K562 (cell line): ENCODE measurements at regions not wholly inside any gene's neighbourhood (a gene's known extent, or its start where the extent isn't known, plus 50 kb on each side); places are given as distances from the start of the nearest gene placed in this dataset.

Experiments
- ATAC-seq: fragments of 200-7000 bp; cut with Tn5 transposase; 3 replicates; pipeline ENCODE4 v1.9.1; 2020; ENCODE audit warnings: moderate library complexity
- BruUV-seq: library from RNA; stranded (reverse); fragments of 400-500 nt; replicated peaks from 2 replicates; lab custom pipeline; 2021; lab: Mats Ljungman, UMichigan
- CTCF ChIA-PET: fragments of 300-600 bp; formaldehyde crosslinking; extraction: SDS; loops from one replicate; lab custom pipeline; 2021; ENCODE audit warnings: low intra/inter-chr PET ratio; lab: Yijun Ruan, JAX
- POLR2A ChIA-PET: fragments of 300-600, 350-650 bp; sonication (Branson Sonifier 250); formaldehyde crosslinking; extraction: SDS; loops from one replicate; lab custom pipeline; 2021; ENCODE audit warnings: antibody characterized with exemption, inconsistent platforms; lab: Yijun Ruan, JAX
- DNase-seq, 4 experiments: peaks; one replicate each; pipeline versions ENCODE4 v3.0.0 to v3.0.0-alpha.2; 2011 to 2018; ENCODE audit warnings: low spot score in 3 of 4, mixed read lengths in 3 of 4; ENCODE audit errors: extremely low read depth in 1 of 4
- FAIRE-seq: peaks from 2 replicates; lab custom pipeline; 2011; peaks lifted over from hg19 to GRCh38; lab: Jason Lieb, UNC
- H2AFZ ChIP-seq: 2 replicates; pipeline ENCODE4 v1.6.0; 2011; ENCODE audit warnings: low read depth, low read length, control low read depth, inconsistent platforms
- H3K27ac ChIP-seq: fragments of 200-600 bp; 3 replicates; pipeline ENCODE4 v1.8.0; 2011; ENCODE audit warnings: low read depth, mild to moderate bottlenecking, control low read depth, inconsistent platforms, low read length, moderate library complexity, mixed read lengths; ENCODE audit errors: extremely low read depth
- H3K27me3 ChIP-seq, 2 experiments: fragments of 300-600 bp in 1 of 2; 2 replicates in 1 of 2; 3 replicates in 1 of 2; pipeline versions ENCODE4 v1.6.0 to v1.8.0; 2011; ENCODE audit warnings: inconsistent platforms in 2 of 2, low read length in 2 of 2, mild to moderate bottlenecking in 1 of 2, mixed read lengths in 1 of 2, moderate library complexity in 1 of 2; ENCODE audit not compliant: control insufficient read depth in 2 of 2, insufficient read depth in 2 of 2
- H3K36me3 ChIP-seq: fragments of 300-600 bp; 3 replicates; pipeline ENCODE4 v1.8.0; 2011; ENCODE audit warnings: mild to moderate bottlenecking, low read length, inconsistent platforms; ENCODE audit not compliant: control insufficient read depth, insufficient read depth
- H3K4me1 ChIP-seq, 2 experiments: fragments of 200-600 bp in 1 of 2; replicated peaks in 1 of 2; 2 replicates in 1 of 2; 3 replicates in 1 of 2; pipeline versions ENCODE4 v1.5.1 to v1.8.0; 2011; ENCODE audit warnings: inconsistent platforms in 2 of 2, low read length in 2 of 2, mild to moderate bottlenecking in 1 of 2, mixed read lengths in 1 of 2, moderate library complexity in 1 of 2; ENCODE audit not compliant: control insufficient read depth in 2 of 2, insufficient read depth in 2 of 2
- H3K4me2 ChIP-seq: 2 replicates; pipeline ENCODE4 v1.6.1; 2011; ENCODE audit warnings: low read length, control low read depth, inconsistent platforms, mixed read lengths; ENCODE audit not compliant: insufficient read depth
- H3K4me3 ChIP-seq: fragments of 200-600 bp; sonication (generic), shearing (Covaris generic); 2 replicates; pipeline ENCODE4 v1.5.1; 2016; ENCODE audit warnings: control low read depth, inconsistent platforms
- H3K79me2 ChIP-seq: fragments of 200-600 bp; 3 replicates; pipeline ENCODE4 v1.8.0; 2011; ENCODE audit warnings: low read length, inconsistent platforms; ENCODE audit not compliant: control insufficient read depth, insufficient read depth
- H3K9ac ChIP-seq, 2 experiments: 2 replicates each; pipeline versions ENCODE4 v1.6.0 to v1.6.1; 2011; ENCODE audit warnings: low read depth in 2 of 2, low read length in 2 of 2, control low read depth in 1 of 2, inconsistent platforms in 1 of 2, mild to moderate bottlenecking in 1 of 2, mixed read lengths in 1 of 2; ENCODE audit not compliant: insufficient read depth in 1 of 2
- H3K9me1 ChIP-seq: one replicate; pipeline ENCODE4 v1.6.0; 2011; ENCODE audit warnings: inconsistent platforms, mild to moderate bottlenecking, low read length, moderate library complexity; ENCODE audit not compliant: control insufficient read depth, insufficient read depth
- H3K9me3 ChIP-seq: replicated peaks from 2 replicates; pipeline ENCODE4 v1.5.1; 2011; ENCODE audit warnings: low read depth, low read length, inconsistent platforms; ENCODE audit not compliant: control insufficient read depth, insufficient read depth
- H4K20me1 ChIP-seq: replicated peaks from 2 replicates; pipeline ENCODE4 v1.6.1; 2011; ENCODE audit warnings: low read length, inconsistent platforms, mixed read lengths; ENCODE audit not compliant: control insufficient read depth, insufficient read depth
- BACH1 ChIP-seq: fragments of 200-800 bp; sonication (Bioruptor generic); IDR thresholded peaks from 2 replicates; pipeline ENCODE4 v1.6.1; 2016; ENCODE audit warnings: missing genetic modification characterization, missing compliant biosample characterization
- CAMTA2 ChIP-seq: fragments of 250-450 bp; sonication (Bioruptor Pico); conservative IDR thresholded peaks from 2 replicates; pipeline ENCODE4 v1.5.1; 2022
- CBFA2T2 ChIP-seq: fragments of 450-650 bp; conservative IDR thresholded peaks from 2 replicates; pipeline ENCODE4 v1.6.1; 2017; ENCODE audit warnings: mild to moderate bottlenecking
- MTA1 ChIP-seq: fragments of 450-650 bp; IDR thresholded peaks from 2 replicates; pipeline ENCODE4 v1.6.1; 2017; ENCODE audit warnings: borderline replicate concordance
- NUFIP1 ChIP-seq: fragments of 450-650 bp; IDR thresholded peaks from 2 replicates; pipeline ENCODE4 v1.6.1; 2018; ENCODE audit not compliant: partially characterized antibody
- RUNX1 ChIP-seq: sonication (generic); IDR thresholded peaks from 2 replicates; pipeline ENCODE4 v1.6.1; 2016; ENCODE audit warnings: antibody characterized with exemption, low read depth
- TAL1 ChIP-seq: fragments of 450-650 bp; IDR thresholded peaks from 2 replicates; pipeline ENCODE4 v1.6.1; 2016; ENCODE audit warnings: mild to moderate bottlenecking
- TARDBP ChIP-seq: fragments of 450-650 bp; IDR thresholded peaks from 2 replicates; pipeline ENCODE4 v1.6.1; 2016
- TCF3 ChIP-seq: sonication (generic); formaldehyde crosslinking; IDR thresholded peaks from 2 replicates; pipeline ENCODE4 v1.4.0; 2020; ENCODE audit warnings: mild to moderate bottlenecking, missing genetic modification reagents
- TEAD1 ChIP-seq, 2 experiments: fragments of 450-650 bp in 1 of 2; sonication (generic) in 1 of 2; formaldehyde crosslinking; IDR thresholded peaks; 2 replicates each; pipeline versions ENCODE4 v1.4.0 to v1.8.0; 2020 to 2022; ENCODE audit warnings: mild to moderate bottlenecking in 2 of 2, missing genetic modification reagents in 1 of 2
- ZNF311 ChIP-seq: fragments of 250-450 bp; sonication (Bioruptor Pico); IDR thresholded peaks from 2 replicates; pipeline ENCODE4 v1.4.0; 2020; ENCODE audit warnings: mild to moderate bottlenecking, moderate library complexity
- ZNF384 ChIP-seq: IDR thresholded peaks from 2 replicates; pipeline ENCODE4 v1.6.1; 2012; ENCODE audit warnings: low read depth, low read length, improper control_type of control experiment
- ZNF518B ChIP-seq: fragments of 250-450 bp; sonication (Bioruptor Pico); IDR thresholded peaks from 2 replicates; pipeline ENCODE4 v1.5.0; 2021; ENCODE audit warnings: mild to moderate bottlenecking, moderate library complexity
- ZNF57 ChIP-seq: fragments of 450-650 bp; formaldehyde crosslinking; IDR thresholded peaks from 2 replicates; pipeline ENCODE4 v1.4.0; 2020; ENCODE audit warnings: mild to moderate bottlenecking, moderate library complexity
- WGBS: fragments of 100-300 bp; shearing (Covaris generic); methylation state at CpG from one replicate; pipeline ENCODE4 v1.1.6; 2016; ENCODE audit warnings: low coverage, mixed read lengths; ENCODE audit not compliant: insufficient coverage; ENCODE audit errors: missing lambda C conversion rate; 5-methylcytosine and 5-hydroxymethylcytosine counted together
- in situ Hi-C: fragments of 300-500 bp; cut with MboI; formaldehyde crosslinking; loops from 4 replicates; pipeline ENCODE4 v1.15.0; 2018; ENCODE audit warnings: inconsistent platforms, mixed read lengths
- intact Hi-C: fragments of 100-400 bp; cut with micrococcal nuclease; formaldehyde crosslinking; loops from 2 replicates; pipeline ENCODE4 v1.14.2; 2022

GRCh38 chr5:45101146-45101545 lies 292.4 kb downstream of the MRPS30 start:
- H3K27me3 ChIP-seq: no peaks in the 10 kb centered on the region
- H3K27ac ChIP-seq: no peak overlapping the region
- POLR2A ChIA-PET: no interaction called here
- no peaks in the 10 kb centered on the region for H3K9me1 ChIP-seq
- no peak overlapping the region for H3K4me3 ChIP-seq
- intact Hi-C loops (no loop called here), in situ Hi-C loops (no loop called here)
- no peak for ATAC-seq
- H3K36me3 ChIP-seq: no peaks in the 10 kb centered on the region
- DNase-seq: no peak
- no peaks in the 10 kb centered on the region for H4K20me1 ChIP-seq
- TF ChIP-seq BACH1 (no peak), ZNF384 (no peak), ZNF57 (CRISPR knock-in tag) (no peak), NUFIP1 (no peak)
- H3K79me2 ChIP-seq: no peaks in the 10 kb centered on the region
- H3K4me2 ChIP-seq: no peak overlapping the region
- H3K9me3 ChIP-seq: no peaks in the 10 kb centered on the region
- no peak overlapping the region for H2AFZ ChIP-seq
- no peaks in the 10 kb centered on the region for H3K4me1 ChIP-seq
- WGBS: 0% methylated on average over 4 of the region's 4 CpGs
- CTCF ChIA-PET: no interaction called here
- H3K9ac ChIP-seq: no peak overlapping the region
- FAIRE-seq: no peak
- no TSS peak for BruUV-seq

GRCh38 chr5:45105491-45105994 lies 296.8 kb downstream of the MRPS30 start:
- ATAC-seq (no peak), FAIRE-seq (no peak), DNase-seq (peak in 1 of 4 experiments; percentile 3)
- Histone ChIP-seq H3K9me3 (no peaks in the 10 kb centered on the region; the same call in 1 of the 2 replicates), H3K4me2 (no peak overlapping the region), H3K79me2 (no peaks in the 10 kb centered on the region), H3K4me3 (no peak overlapping the region), H3K4me1 (no peaks in the 10 kb centered on the region), H3K27me3 (no peaks in the 10 kb centered on the region), H2AFZ (no peak overlapping the region), H3K9me1 (no peaks in the 10 kb centered on the region), H4K20me1 (no peaks in the 10 kb centered on the region), H3K36me3 (no peaks in the 10 kb centered on the region), H3K27ac (no peak overlapping the region), H3K9ac (no peak overlapping the region)
- in situ Hi-C loops (no loop called here), intact Hi-C loops (no loop called here)
- WGBS: 0% methylated on average over 1 of the region's 1 CpG
- POLR2A ChIA-PET: no interaction called here
- no TSS peak for BruUV-seq
- CTCF ChIA-PET: no interaction called here
- no peak for TF ChIP-seq TEAD1 (CRISPR knock-in tag; IDR thresholded peaks at IDR 0.05)
- peak; percentile 88 for TF ChIP-seq ZNF311 (CRISPR knock-in tag)
- TF ChIP-seq TAL1: peak; percentile 61
- TF ChIP-seq RUNX1: no peak
- TF ChIP-seq TARDBP: no peak
- TF ChIP-seq CBFA2T2: peak; percentile 41; the same call in 1 of the 2 replicates
- TF ChIP-seq MTA1: no peak
- TF ChIP-seq ZNF518B (CRISPR knock-in tag): no peak
- peak; percentile 70 for TF ChIP-seq TCF3
- no peak for TF ChIP-seq CAMTA2 (CRISPR knock-in tag)
